Osteoblast (primary cell): ENCODE measurements at regions not wholly inside any gene's neighbourhood (a gene's known extent, or its start where the extent isn't known, plus 50 kb on each side); places are given as distances from the start of the nearest gene placed in this dataset.

Source experiments
- DNase-seq: peaks from one replicate; pipeline ENCODE4 v3.0.0; 2011; ENCODE audit warnings: low spot score, mixed read lengths; ENCODE audit not compliant: insufficient read length; ENCODE audit errors: missing footprints
- H2AFZ ChIP-seq: 2 replicates; pipeline ENCODE4 v1.6.0; 2011; ENCODE audit warnings: mild to moderate bottlenecking, low read length
- H3K27ac ChIP-seq: 2 replicates; pipeline ENCODE4 v1.5.1; 2011; ENCODE audit warnings: mild to moderate bottlenecking, low read depth, low read length, moderate library complexity
- H3K27me3 ChIP-seq: 2 replicates; pipeline ENCODE4 v1.6.0; 2012; ENCODE audit warnings: mild to moderate bottlenecking, control low read depth, inconsistent platforms, low read length, moderate library complexity; ENCODE audit not compliant: insufficient read depth
- H3K36me3 ChIP-seq: 2 replicates; pipeline ENCODE4 v1.5.1; 2011; ENCODE audit warnings: mild to moderate bottlenecking, low read length, control low read depth, moderate library complexity; ENCODE audit not compliant: insufficient read depth
- H3K4me1 ChIP-seq: 2 replicates; pipeline ENCODE4 v1.5.1; 2011; ENCODE audit warnings: mild to moderate bottlenecking, low read length, control low read depth, moderate library complexity; ENCODE audit not compliant: insufficient read depth
- H3K4me2 ChIP-seq: 2 replicates; pipeline ENCODE4 v1.6.0; 2011; ENCODE audit warnings: mild to moderate bottlenecking, low read length; ENCODE audit not compliant: insufficient read depth
- H3K4me3 ChIP-seq: fragments of 200-600 bp; sonication (generic); 3 replicates; pipeline ENCODE4 v1.5.1; 2012; ENCODE audit warnings: mild to moderate bottlenecking, low read length, inconsistent platforms; ENCODE audit not compliant: insufficient read depth
- H3K79me2 ChIP-seq: 2 replicates; pipeline ENCODE4 v1.6.0; 2012; ENCODE audit warnings: mild to moderate bottlenecking, low read length, control low read depth, inconsistent platforms; ENCODE audit not compliant: insufficient read depth
- H3K9me3 ChIP-seq: 2 replicates; pipeline ENCODE4 v1.5.1; 2011; ENCODE audit warnings: low read depth, low read length, control low read depth
- H4K20me1 ChIP-seq: 2 replicates; pipeline ENCODE4 v1.6.0; 2012; ENCODE audit warnings: mild to moderate bottlenecking, low read length, control low read depth; ENCODE audit not compliant: insufficient read depth
- CTCF ChIP-seq: IDR thresholded peaks from 2 replicates; pipeline ENCODE4 v1.5.1; 2011; ENCODE audit warnings: mild to moderate bottlenecking, low read depth, low read length, moderate library complexity; ENCODE audit errors: extremely low read depth

DNA sequence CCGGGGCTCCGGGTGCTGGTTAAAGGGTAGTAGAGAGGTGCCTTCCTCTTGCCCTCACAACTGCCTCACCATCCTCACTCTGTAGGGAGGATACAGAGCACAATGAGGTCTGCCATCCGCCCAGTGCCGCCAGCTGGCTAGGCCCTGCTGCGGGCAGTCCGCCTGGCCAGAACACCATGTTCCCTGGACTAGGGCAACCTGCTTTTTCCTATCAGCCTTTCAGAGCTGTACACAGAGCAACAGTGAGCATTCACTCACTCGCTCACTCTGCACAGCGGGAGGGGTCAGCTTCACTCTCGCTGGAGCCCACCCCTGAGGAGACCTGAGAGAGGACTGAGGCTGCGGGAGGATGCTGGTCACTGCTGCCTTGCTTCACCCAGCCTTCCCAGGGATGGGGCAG is 218.7 kb upstream of the CHRNA7 start:
- Histone ChIP-seq H3K27me3 (no peaks in the 10 kb centered on the region), H2AFZ (no peak overlapping the region), H3K4me2 (no peak overlapping the region), H3K79me2 (no peaks in the 10 kb centered on the region), H3K27ac (no peak overlapping the region), H3K9me3 (no peaks in the 10 kb centered on the region), H3K4me3 (no peak overlapping the region), H4K20me1 (no peaks in the 10 kb centered on the region), H3K4me1 (no peaks in the 10 kb centered on the region), H3K36me3 (no peaks in the 10 kb centered on the region)
- DNase-seq, result no peak
- no peak for TF ChIP-seq CTCF

GRCh38 chr15:31814082-31814481 is 216.2 kb upstream of the CHRNA7 start:
- Histone ChIP-seq H2AFZ (no peak overlapping the region), H3K4me3 (no peak overlapping the region), H3K9me3 (no peaks in the 10 kb centered on the region), H3K4me1 (no peaks in the 10 kb centered on the region), H3K79me2 (no peaks in the 10 kb centered on the region), H3K27me3 (no peaks in the 10 kb centered on the region), H3K4me2 (no peak overlapping the region), H3K27ac (no peak overlapping the region), H4K20me1 (no peaks in the 10 kb centered on the region), H3K36me3 (no peaks in the 10 kb centered on the region)
- DNase-seq, result no peak
- no peak for TF ChIP-seq CTCF

- Histone ChIP-seq H3K4me1 (no peaks in the 10 kb centered on the region), H3K27me3 (no peaks in the 10 kb centered on the region), H2AFZ (no peak overlapping the region), H3K79me2 (no peaks in the 10 kb centered on the region), H3K4me3 (no peak overlapping the region), H3K36me3 (no peaks in the 10 kb centered on the region), H3K4me2 (no peak overlapping the region), H3K9me3 (no peaks in the 10 kb centered on the region), H4K20me1 (no peaks in the 10 kb centered on the region), H3K27ac (no peak overlapping the region)
- DNase-seq, result no peak
- no peak for TF ChIP-seq CTCF
Measured at GRCh38 chr15:31815411-31816155, 214.7 kb upstream of the CHRNA7 start.

DNA sequence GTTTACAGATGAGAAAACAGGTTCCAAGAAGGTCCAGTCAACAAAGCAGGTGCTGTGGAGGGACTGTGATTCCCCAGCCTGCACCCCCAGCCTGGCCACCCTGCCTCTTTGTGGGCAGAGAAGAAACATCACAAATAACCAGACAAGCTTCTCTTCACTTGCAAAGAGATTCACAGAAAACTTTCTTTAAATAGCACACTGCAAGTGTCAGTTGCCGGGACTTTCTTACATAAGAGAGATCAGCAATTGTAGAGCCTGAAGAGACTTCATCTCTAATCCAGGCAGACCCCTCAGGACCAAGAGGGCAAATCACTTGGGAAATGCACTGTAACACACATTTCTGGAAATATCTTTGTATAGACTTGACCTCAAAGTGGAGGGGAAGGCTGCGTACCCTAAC is 207.9 kb upstream of the CHRNA7 start:
- H3K79me2 ChIP-seq, result no peaks in the 10 kb centered on the region
- no peak overlapping the region for H3K4me3 ChIP-seq
- no peaks in the 10 kb centered on the region for H3K4me1 ChIP-seq
- no peak overlapping the region for H3K4me2 ChIP-seq
- no peak for TF ChIP-seq CTCF
- H3K27me3 ChIP-seq, result no peaks in the 10 kb centered on the region
- no peak for DNase-seq
- H3K9me3 ChIP-seq, result no peaks in the 10 kb centered on the region
- H2AFZ ChIP-seq, result no peak overlapping the region
- H3K36me3 ChIP-seq, result no peaks in the 10 kb centered on the region
- no peak overlapping the region for H3K27ac ChIP-seq
- H4K20me1 ChIP-seq, result no peaks in the 10 kb centered on the region
